GM21515 (cell line): ENCODE measurements at regions not wholly inside any gene's neighbourhood (a gene's known extent, or its start where the extent isn't known, plus 50 kb on each side); places are given as distances from the start of the nearest gene placed in this dataset.

Experiments
- ATAC-seq: cut with Tn5 transposase; IDR thresholded peaks from one replicate; pipeline ENCODE4 v1.9.1; 2021; ENCODE audit not compliant: unreplicated experiment

DNA sequence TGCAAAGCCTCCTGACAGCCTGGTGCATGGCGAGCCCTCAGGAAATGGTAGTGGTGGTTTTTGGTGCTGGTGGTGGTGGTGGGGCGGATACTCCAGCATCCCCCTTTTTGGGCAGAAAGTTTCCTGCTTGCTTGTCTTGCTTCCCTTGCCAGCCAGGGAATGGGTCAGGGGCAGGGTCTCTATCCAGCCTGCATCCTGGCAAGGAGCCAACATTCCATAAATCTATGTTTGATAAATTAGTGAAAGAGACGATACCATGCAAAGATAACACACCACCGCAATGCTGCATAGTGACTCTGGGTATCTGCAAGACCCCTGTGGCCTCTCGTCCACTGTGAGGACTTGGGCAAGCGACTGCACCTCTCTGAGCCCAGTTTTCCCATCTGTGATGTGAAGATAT lies 246.2 kb downstream of the LRFN2 start:
- ATAC-seq = no peak

DNA sequence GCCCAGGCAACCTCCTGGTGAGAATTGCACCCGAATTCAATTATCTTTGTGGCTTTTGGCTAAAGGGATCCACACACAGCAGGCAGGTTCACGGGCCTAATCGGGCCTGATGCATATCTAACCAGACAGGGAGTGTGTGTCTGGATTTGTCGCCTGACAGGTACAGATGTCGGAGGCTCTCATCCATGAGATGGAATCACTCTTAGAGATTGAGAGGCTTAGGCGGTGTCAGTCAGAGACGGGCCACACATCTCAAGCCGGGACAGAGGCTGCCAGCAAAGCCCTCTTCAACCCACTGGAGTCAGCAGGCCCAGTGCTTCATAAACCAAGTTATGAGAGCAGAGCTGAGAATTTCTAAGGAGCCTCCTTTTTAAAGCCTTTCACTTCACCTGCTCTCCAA lies 247.0 kb downstream of the LRFN2 start:
- no peak for ATAC-seq

- no peak for ATAC-seq
These were observed 248.9 kb downstream of the LRFN2 start for GRCh38 chr6:40338306-40338705.

DNA sequence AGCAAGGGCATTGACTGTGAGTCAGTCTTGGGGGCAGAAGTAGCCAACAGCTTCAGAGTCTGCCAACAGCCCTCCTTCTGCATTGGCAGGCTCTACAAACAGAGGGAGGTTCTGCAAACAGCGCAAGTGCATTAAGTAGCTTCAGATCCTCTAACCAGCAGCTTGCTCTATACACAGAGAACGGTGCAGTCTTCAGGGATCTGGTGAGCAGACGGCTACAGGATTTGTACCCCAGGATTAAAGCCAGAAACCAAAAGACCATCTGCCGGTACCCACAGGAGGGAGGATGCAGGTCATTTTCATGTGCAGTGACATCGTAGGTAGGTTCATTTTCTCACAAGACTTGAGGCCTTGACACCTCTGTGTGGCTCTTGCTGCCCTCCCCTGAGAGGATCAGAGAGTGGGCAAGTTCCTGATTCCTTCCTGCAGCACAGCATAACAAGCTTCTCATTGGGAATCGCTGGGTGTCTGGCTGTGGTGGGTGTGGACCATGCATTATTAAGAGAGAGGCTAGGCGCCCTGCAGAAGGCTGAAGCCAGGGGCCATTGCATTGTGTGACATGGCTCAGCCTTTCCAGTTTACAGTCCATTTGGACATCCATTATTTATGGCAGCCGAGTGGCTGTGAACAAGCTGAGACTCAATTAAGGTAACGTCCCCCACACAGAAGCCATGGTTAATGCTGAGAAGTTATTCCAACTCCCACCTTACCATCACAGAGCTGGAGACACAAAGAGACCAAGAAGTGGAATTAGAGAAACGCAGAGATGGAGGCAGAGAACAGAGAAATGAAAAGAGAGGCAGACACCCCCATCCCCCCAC lies 250.0 kb downstream of the LRFN2 start:
- no peak for ATAC-seq

DNA sequence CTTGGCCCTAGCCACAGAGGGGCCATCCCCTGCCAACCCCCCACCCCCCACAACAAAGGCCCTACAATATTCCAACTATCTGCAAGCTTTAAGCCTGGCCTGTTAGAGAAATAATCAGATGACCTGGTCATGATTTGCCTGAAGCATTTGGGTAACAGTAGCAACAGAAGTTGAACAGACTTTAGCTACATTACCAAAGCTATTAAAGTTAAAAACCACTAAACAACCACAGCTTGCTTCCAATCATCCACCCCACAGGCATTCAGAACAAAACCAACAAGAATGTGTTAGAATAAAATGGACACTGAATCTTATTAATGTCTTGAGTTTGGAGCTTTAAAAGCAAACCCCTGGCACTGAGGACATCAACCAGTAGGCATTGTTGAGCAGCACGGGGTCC lies 250.9 kb downstream of the LRFN2 start:
- no peak for ATAC-seq

- no peak for ATAC-seq
These were observed 252.5 kb downstream of the LRFN2 start for GRCh38 chr6:40334496-40335270.

DNA sequence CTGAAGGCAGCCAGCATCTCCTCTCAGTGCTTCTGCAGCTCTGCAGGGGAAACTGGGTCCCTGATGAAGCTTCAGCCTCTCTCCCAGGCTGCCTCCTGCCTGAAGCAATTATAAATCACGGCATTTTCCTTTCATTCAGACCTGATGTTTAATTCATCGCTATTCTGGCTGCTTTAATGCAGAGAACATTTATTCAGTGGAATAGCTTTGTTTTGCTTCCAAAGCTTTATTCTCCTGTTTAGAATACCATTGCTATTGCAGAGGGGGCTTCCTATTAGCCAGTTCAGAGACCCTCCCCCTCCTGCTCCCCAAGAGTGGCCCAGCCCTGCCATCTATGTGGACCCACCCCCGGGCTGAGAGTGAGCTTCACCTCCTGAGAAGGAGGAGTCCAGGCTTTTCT lies 255.6 kb downstream of the LRFN2 start:
- no peak for ATAC-seq

- no peak for ATAC-seq
These were observed 256.9 kb downstream of the LRFN2 start for GRCh38 chr6:40330301-40330721.

GRCh38 chr6:40328986-40329545 lies 258.1 kb downstream of the LRFN2 start:
- no peak for ATAC-seq

- no peak for ATAC-seq
These were observed 258.7 kb downstream of the LRFN2 start for GRCh38 chr6:40328386-40328985.

DNA sequence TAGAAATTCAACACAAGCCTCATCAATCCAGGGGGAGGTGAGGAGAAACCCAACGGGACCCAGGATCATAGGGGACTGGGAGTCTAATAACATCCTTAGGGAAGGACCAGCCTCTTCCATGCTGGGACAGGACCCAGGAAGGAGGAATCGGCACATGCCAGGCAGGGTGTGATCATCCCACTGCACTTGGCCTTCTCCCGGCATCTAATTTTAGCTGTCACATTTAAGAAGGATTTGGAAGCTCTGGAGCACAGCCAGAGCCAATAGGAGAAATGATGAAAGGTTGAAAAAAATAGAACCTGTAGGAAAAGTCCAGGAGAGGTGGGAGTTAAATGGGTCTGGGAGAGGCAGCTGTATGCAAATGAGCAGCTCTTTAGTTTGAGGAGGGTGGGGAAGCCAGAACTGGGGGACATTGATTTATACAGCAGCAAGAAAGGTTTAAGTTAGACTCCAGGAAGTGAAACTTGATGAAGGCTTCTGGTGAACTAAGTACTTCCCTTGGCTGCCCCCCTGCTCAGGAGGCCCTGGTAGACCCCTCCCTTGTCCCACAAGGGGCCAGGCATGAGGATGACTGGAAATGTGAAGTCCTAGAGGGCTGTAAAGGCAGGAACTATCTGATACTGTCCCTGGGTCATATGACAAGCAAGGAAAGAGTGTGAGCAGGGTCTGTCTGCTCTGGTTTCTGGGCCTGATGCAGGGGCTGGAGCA lies 260.3 kb downstream of the LRFN2 start:
- no peak for ATAC-seq

DNA sequence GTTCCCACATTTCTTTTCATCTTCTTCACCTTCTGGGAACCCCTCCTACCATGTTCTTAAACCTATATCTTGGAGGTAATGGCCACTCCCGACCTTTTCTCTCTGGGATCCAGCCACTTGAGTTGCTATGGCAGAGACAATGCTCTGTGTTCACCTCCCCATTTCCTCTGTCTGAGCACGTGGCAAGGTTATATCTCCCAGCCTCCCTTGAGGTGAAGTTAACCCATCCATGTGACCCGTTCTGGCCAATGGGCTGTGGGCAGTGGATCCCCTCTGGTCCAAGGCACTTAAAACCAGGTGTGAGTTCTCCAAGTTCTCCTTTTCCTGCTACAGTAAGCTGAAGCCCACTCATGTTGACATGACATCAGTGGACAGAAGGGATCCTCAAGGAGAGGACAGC lies 261.4 kb downstream of the LRFN2 start:
- no peak for ATAC-seq

DNA sequence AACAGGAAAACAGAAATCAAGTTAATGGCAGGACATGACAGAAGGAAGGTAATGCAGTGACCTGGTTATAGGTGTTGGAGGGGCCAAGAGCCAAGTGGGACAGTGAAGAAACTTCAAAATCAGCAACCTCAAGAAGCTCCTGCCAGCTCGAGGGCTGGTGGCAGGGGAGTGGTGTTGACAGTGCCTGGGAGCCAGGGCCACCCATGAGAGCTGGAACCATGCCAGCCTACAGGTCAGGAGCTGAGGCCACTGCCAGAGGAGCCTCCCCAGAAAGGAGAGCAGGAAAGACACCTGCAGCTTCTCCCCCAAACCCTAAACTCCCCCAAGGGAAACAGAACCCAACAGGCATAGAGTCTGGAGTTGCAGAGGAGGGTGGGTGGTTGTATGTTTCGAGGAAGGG lies 262.1 kb downstream of the LRFN2 start:
- no peak for ATAC-seq

- no peak for ATAC-seq
These were observed 263.1 kb downstream of the LRFN2 start for GRCh38 chr6:40323881-40324634.

- no peak for ATAC-seq
These were observed 264.8 kb downstream of the LRFN2 start for GRCh38 chr6:40322336-40322735.

GRCh38 chr6:40321616-40322015 lies 265.5 kb downstream of the LRFN2 start:
- ATAC-seq = no peak

DNA sequence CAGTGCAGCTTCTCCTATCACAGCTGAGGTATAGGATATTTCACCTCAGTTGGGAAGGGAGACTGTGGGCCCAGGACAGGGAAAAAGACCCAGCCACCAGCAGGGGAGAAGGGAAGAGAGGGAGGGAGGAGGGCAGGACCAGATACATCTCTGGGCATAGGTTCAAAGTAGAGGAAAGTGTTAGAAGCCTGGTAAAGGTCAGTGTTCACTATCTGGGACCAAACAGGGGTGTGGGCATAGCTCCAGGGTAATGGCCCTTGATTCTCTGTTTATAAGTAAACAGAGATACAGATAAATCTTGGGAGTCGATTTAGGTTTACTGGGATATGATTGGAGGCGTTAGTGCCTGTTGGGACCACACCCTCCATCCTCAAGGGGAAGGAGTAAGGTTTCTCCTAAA lies 266.2 kb downstream of the LRFN2 start:
- ATAC-seq = no peak

GRCh38 chr6:40320441-40320840 lies 266.7 kb downstream of the LRFN2 start:
- ATAC-seq = no peak

- no peak for ATAC-seq
These were observed 268.0 kb downstream of the LRFN2 start for GRCh38 chr6:40319124-40319523.

DNA sequence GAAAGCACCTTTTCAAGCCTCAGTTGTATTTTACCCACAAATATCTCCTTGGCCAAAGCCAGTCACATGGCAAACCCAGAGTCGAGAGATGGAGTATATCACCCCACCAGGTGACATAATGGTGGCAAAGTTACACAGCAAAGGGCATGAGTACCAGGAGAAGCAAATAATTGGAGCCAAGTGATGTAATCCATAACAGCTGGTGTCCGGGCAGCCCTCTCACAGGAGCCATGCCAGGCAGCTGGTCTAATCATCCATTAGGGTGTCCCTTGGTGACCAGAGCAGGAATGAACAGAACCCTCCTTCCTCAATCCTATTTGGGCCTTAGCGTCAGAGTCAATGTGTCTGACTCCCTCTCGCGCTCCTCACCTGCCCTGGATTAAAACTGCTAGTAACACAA lies 272.1 kb downstream of the LRFN2 start:
- ATAC-seq = no peak
